OCI-LY3 (cell line): ENCODE measurements at regions not wholly inside any gene's neighbourhood (a gene's known extent, or its start where the extent isn't known, plus 50 kb on each side); places are given as distances from the start of the nearest gene placed in this dataset.
"Not testable (repeated sequence)": the region's sequence is repeated elsewhere in the genome, so short reads cannot be mapped to it uniquely, and the experiment has no call there.

Experiments
- H2AFZ ChIP-seq: fragments of 200-600, 300-600 bp; shearing (Covaris generic); 2 replicates; pipeline ENCODE4 v1.6.0; 2014; ENCODE audit warnings: antibody characterized with exemption, low read depth, low read length
- H3K27ac ChIP-seq: fragments of 200-600, 300-600 bp; sonication (generic); 2 replicates; pipeline ENCODE4 v1.5.1; 2014; ENCODE audit warnings: mild to moderate bottlenecking, low read length, moderate library complexity, mixed read lengths
- H3K27me3 ChIP-seq: fragments of 200-600, 300-600 bp; sonication (generic); 2 replicates; pipeline ENCODE4 v1.6.1; 2014; ENCODE audit warnings: low read depth, low read length, mixed read lengths
- H3K36me3 ChIP-seq: fragments of 200-600, 300-600 bp; sonication (generic); replicated peaks from 2 replicates; pipeline ENCODE3; 2014; ENCODE audit warnings: low read depth, low read length, mixed read lengths
- H3K4me1 ChIP-seq: fragments of 300-600, 200-600 bp; sonication (generic); 2 replicates; pipeline ENCODE4 v1.6.1; 2014; ENCODE audit warnings: low read length, mixed read lengths
- H3K4me2 ChIP-seq: fragments of 200-600, 300-600 bp; sonication (generic); 2 replicates; pipeline ENCODE4 v1.6.1; 2014; ENCODE audit warnings: low read length, mixed read lengths
- H3K4me3 ChIP-seq: fragments of 300-600, 200-600 bp; sonication (generic); 2 replicates; pipeline ENCODE4 v1.5.1; 2014; ENCODE audit warnings: antibody characterized with exemption, mild to moderate bottlenecking, low read length, moderate library complexity
- H3K79me2 ChIP-seq: fragments of 300-600, 200-600 bp; shearing (Covaris generic); 2 replicates; pipeline ENCODE4 v1.6.1; 2014; ENCODE audit warnings: mild to moderate bottlenecking, low read length, mixed read lengths
- H3K9ac ChIP-seq: fragments of 300-600, 200-600 bp; shearing (Covaris generic); 2 replicates; pipeline ENCODE4 v1.6.0; 2014; ENCODE audit warnings: mild to moderate bottlenecking, low read length, moderate library complexity
- H3K9me3 ChIP-seq: fragments of 200-600, 300-600 bp; shearing (Covaris generic); 2 replicates; pipeline ENCODE4 v1.6.1; 2014; ENCODE audit warnings: low read length, mixed read lengths; ENCODE audit not compliant: insufficient read depth
- H4K20me1 ChIP-seq: fragments of 200-600, 300-600 bp; sonication (generic); 2 replicates; pipeline ENCODE4 v1.6.1; 2016; ENCODE audit warnings: low read length, mixed read lengths; ENCODE audit not compliant: insufficient read depth

DNA sequence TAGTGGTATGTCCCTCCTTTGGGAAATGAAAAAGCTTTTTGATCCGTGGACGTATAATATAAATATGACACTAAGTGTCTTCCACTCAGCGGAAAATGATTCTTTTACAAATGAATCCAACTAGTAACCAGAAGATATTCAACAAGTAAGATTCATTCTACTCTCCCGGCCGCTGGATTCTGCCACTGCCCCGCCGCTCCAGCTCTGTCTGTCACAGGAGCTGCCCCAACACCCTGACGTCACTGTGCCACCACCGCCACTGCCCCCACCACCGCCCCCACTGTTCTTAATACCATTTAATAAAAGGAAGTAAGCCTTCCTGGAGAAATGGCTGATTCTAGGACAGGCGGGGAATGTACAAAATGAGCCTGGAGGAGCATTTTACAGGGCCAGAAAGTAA is 180.8 kb upstream of the PLGLB2 start:
- not testable (repeated sequence) for H3K36me3 ChIP-seq, H3K4me1 ChIP-seq, H3K27ac ChIP-seq, H2AFZ ChIP-seq, H3K79me2 ChIP-seq, H3K4me3 ChIP-seq, H4K20me1 ChIP-seq, H3K4me2 ChIP-seq, H3K27me3 ChIP-seq, H3K9ac ChIP-seq, H3K9me3 ChIP-seq

DNA sequence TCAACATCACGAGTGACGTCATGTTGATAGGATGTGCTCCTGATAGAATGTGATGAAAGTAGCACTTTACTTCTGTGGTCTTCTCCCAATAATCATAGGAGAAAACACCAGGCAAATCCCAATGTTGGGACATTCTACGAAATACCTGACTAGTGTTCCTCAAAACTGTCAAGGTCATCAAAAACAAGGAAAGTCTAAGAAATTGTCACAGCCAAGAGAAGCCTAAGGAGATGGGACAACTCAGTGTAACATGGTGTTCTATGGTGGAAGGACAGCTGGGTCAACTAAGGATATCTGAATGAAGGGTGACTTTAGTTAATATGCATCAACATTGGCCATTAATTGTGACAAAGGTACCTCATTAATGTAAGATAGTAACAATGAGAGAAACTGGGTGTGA is 180.0 kb upstream of the PLGLB2 start:
- H3K27ac ChIP-seq, H3K36me3 ChIP-seq, H3K9ac ChIP-seq, H3K79me2 ChIP-seq, H3K4me3 ChIP-seq, H3K4me2 ChIP-seq, H3K27me3 ChIP-seq, H4K20me1 ChIP-seq, H3K9me3 ChIP-seq, H2AFZ ChIP-seq, H3K4me1 ChIP-seq: not testable (repeated sequence)

DNA sequence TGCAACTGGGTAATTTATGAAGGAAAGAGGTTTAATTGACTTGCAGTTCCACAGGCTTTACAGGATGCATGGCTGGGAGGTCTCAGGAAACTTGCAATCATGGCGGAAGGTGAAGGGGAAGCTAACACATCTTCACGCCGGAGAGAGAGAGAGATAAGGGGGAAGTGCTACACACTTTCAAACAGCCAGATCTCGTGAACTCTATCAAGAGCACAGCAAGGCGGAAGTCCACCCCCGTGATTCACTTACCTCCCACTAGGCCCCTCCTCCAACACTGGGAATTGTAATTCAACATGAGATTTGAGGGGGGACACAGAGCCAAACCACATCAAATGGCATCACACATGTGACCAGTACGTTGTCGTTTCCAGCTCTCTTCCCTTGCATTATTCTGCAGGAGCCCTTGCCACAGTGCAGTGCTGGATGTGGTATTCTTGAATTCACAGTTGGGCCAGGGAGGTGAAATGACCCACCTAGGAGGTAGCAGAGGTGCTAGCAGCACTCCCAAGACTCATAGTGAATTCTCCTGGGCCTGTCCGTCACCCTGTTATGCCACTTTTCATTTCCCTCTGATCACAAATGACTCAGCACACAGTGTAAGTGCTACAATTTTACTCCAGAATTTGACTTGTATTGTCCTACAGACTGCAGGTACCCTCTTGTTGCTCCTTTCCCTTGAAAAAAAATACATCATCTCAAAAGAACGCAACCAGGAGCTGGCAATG is 179.2 kb upstream of the PLGLB2 start:
- H3K27ac ChIP-seq: not testable (repeated sequence)

GRCh38 chr2:87569689-87570397 is 178.0 kb upstream of the PLGLB2 start:
- H4K20me1 ChIP-seq, H2AFZ ChIP-seq, H3K4me1 ChIP-seq, H3K4me3 ChIP-seq, H3K79me2 ChIP-seq, H3K27ac ChIP-seq, H3K27me3 ChIP-seq, H3K36me3 ChIP-seq, H3K4me2 ChIP-seq, H3K9me3 ChIP-seq, H3K9ac ChIP-seq: not testable (repeated sequence)

More for the DNA sequence above, 179.2 kb upstream of the PLGLB2 start:
- not testable (repeated sequence) for H3K4me2 ChIP-seq, H3K79me2 ChIP-seq, H3K9me3 ChIP-seq, H3K4me3 ChIP-seq, H4K20me1 ChIP-seq, H2AFZ ChIP-seq, H3K4me1 ChIP-seq, H3K27me3 ChIP-seq, H3K36me3 ChIP-seq, H3K9ac ChIP-seq

GRCh38 chr2:87571889-87572465 is 175.9 kb upstream of the PLGLB2 start:
- H3K36me3 ChIP-seq, H4K20me1 ChIP-seq, H2AFZ ChIP-seq, H3K4me2 ChIP-seq, H3K9me3 ChIP-seq, H3K4me1 ChIP-seq, H3K4me3 ChIP-seq, H3K79me2 ChIP-seq, H3K27me3 ChIP-seq, H3K27ac ChIP-seq, H3K9ac ChIP-seq: not testable (repeated sequence)

- not testable (repeated sequence) for H3K9me3 ChIP-seq, H3K27ac ChIP-seq, H4K20me1 ChIP-seq, H3K36me3 ChIP-seq, H3K9ac ChIP-seq, H3K4me2 ChIP-seq, H3K79me2 ChIP-seq, H3K4me3 ChIP-seq, H3K4me1 ChIP-seq, H2AFZ ChIP-seq, H3K27me3 ChIP-seq
Observed at GRCh38 chr2:87572906-87573305, 175.0 kb upstream of the PLGLB2 start.

GRCh38 chr2:87573386-87574192 is 174.3 kb upstream of the PLGLB2 start:
- H3K79me2 ChIP-seq, H3K4me2 ChIP-seq, H3K9ac ChIP-seq, H3K9me3 ChIP-seq, H3K27ac ChIP-seq, H3K36me3 ChIP-seq, H2AFZ ChIP-seq, H3K4me3 ChIP-seq, H3K27me3 ChIP-seq, H4K20me1 ChIP-seq, H3K4me1 ChIP-seq: not testable (repeated sequence)

DNA sequence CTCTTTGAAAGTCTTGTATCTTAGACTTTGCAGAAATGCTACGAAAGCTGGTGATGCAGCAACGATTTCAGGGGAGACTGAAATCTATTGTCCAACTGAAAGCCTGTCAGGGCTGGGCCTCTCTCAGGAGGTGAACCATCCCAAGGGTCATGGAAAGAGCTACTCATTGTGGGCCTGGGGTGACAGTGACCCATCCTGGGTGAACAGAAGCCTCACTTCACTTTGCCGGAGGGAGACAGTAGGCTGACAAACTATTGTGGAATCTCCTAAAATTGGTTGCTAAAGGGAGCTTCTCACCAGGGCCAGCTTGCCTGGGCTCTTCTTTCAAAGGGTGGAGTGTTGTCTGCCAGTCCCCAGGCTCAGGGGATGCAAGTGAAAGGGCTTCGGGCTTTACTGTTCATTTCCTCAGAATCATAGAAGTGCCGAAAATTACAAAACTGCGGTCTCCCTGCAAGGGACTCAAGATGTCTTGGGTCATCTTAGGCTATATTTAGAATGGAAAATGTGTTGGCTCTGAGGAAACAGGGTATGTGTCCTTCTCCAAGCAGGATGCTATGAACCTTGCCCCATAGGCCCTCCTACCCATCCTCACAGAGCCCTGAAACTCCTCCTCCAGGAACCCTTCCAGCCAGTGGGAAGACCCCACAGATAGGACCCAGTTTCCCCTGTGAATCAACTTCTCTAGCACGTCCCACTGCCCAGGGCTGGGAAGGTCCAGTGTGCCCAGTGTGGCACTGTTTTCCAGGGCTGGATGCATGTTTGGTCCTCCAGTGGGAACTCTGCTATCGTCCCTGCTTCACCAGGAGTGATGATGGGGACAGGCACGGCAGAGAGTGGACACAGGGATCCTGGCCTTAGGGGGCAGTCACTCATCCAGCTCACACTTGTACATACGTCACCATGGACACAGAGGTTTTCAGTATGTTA is 173.4 kb upstream of the PLGLB2 start:
- not testable (repeated sequence) for H3K4me2 ChIP-seq, H3K4me3 ChIP-seq, H3K27ac ChIP-seq

More for the DNA sequence above, 173.4 kb upstream of the PLGLB2 start:
- H3K36me3 ChIP-seq, H2AFZ ChIP-seq, H3K79me2 ChIP-seq, H4K20me1 ChIP-seq, H3K9me3 ChIP-seq, H3K9ac ChIP-seq, H3K27me3 ChIP-seq, H3K4me1 ChIP-seq: not testable (repeated sequence)
